ENCODE measurements at regions not wholly inside any gene's neighbourhood (a gene's known extent, or its start where the extent isn't known, plus 50 kb on each side); places are given as distances from the start of the nearest gene placed in this dataset.
"Not testable (repeated sequence)": the region's sequence is repeated elsewhere in the genome, so short reads cannot be mapped to it uniquely, and the experiment has no call there.

DNA sequence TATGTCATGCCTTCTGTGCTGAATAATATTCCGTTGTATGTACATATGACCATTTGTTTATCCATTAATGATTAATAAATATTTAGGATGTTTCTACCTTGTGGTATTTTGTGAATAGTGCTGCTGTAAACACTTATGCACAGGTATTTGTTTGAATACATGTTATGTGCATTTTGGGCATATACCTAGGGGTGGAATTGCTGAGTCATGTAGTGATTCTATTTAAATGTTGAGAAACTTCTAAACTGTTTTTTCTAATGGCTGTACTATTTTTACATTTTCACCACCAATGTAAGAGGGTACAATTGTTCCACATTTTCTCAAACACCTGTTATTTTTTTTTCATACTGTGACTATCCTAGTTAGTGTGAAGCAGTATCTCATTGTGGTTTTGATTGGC, 1318.6 kb downstream of the TECRL start:
- TF ChIP-seq POLR2A (IDR thresholded peaks at IDR 0.05): no peak
- TF ChIP-seq, protein P1, sequence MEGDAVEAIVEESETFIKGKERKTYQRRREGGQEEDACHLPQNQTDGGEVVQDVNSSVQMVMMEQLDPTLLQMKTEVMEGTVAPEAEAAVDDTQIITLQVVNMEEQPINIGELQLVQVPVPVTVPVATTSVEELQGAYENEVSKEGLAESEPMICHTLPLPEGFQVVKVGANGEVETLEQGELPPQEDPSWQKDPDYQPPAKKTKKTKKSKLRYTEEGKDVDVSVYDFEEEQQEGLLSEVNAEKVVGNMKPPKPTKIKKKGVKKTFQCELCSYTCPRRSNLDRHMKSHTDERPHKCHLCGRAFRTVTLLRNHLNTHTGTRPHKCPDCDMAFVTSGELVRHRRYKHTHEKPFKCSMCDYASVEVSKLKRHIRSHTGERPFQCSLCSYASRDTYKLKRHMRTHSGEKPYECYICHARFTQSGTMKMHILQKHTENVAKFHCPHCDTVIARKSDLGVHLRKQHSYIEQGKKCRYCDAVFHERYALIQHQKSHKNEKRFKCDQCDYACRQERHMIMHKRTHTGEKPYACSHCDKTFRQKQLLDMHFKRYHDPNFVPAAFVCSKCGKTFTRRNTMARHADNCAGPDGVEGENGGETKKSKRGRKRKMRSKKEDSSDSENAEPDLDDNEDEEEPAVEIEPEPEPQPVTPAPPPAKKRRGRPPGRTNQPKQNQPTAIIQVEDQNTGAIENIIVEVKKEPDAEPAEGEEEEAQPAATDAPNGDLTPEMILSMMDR (IDR thresholded peaks at IDR 0.05): no peak
- no peak for TF ChIP-seq EP300 (IDR thresholded peaks at IDR 0.05; ENCODE audit: low read depth)
- no peak for TF ChIP-seq POLR2AphosphoS5 (IDR thresholded peaks at IDR 0.05)
- in situ Hi-C loops (cut with MboI; ENCODE audit: low pct_ligation_motif_present in 1 of 4, low pct_unique_long_range_greater_than_20kb in 1 of 4, low sequenced_read_pairs in 3 of 4): no loop called here
- 83 to 85% methylated on average over 1 of the region's 1 CpG for WGBS, 2 donors (ENCODE audit: low coverage in 1 of 2)
- H3K36me3 ChIP-seq: no peaks in the 10 kb centered on the region
- H3K27ac ChIP-seq: no peak overlapping the region
- H3K4me1 ChIP-seq: no peaks in the 10 kb centered on the region
- H3K9me3 ChIP-seq: no peaks in the 10 kb centered on the region
- intact Hi-C loops (cut with DNase I; ENCODE audit: low total_unique reads): no loop called here
- no peak overlapping the region for H3K4me3 ChIP-seq
- DNase-seq: no peak
- no peaks in the 10 kb centered on the region for H3K27me3 ChIP-seq

DNA sequence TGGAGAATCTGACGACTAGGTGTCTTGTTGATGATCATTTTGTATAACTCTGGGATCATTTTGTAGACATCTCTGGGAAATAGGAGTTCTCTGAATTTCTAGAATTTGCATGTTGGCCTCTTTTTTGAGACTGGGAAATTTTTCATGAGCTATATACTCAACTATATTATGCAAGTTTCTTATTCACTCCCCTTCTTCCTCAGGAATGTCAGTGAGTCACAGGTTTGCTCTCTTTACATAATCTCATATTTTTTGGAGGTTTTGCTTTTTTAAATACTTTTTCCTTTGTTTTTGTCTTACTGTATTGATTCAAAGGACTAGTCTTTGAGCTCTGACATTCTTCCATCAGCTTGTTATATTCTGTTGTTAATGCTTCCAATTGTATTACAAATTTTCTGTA, 1324.2 kb downstream of the TECRL start:
- Histone ChIP-seq H3K36me3 (no peaks in the 10 kb centered on the region), H3K9me3 (no peaks in the 10 kb centered on the region), H3K27me3 (no peaks in the 10 kb centered on the region), H3K27ac (no peak overlapping the region), H3K4me1 (no peaks in the 10 kb centered on the region), H3K4me3 (no peak overlapping the region)
- intact Hi-C loops (cut with DNase I; ENCODE audit: low total_unique reads): no loop called here
- no peak for TF ChIP-seq POLR2A (IDR thresholded peaks at IDR 0.05)
- TF ChIP-seq, protein P1 (IDR thresholded peaks at IDR 0.05): no peak
- TF ChIP-seq EP300 (IDR thresholded peaks at IDR 0.05; ENCODE audit: low read depth): no peak
- TF ChIP-seq POLR2AphosphoS5 (IDR thresholded peaks at IDR 0.05): no peak
- in situ Hi-C loops (cut with MboI; ENCODE audit: low pct_ligation_motif_present in 1 of 4, low pct_unique_long_range_greater_than_20kb in 1 of 4, low sequenced_read_pairs in 3 of 4): no loop called here
- 60 to 70% methylated on average over 1 of the region's 1 CpG for WGBS, 2 donors (ENCODE audit: low coverage in 1 of 2)
- no peak for DNase-seq

DNA sequence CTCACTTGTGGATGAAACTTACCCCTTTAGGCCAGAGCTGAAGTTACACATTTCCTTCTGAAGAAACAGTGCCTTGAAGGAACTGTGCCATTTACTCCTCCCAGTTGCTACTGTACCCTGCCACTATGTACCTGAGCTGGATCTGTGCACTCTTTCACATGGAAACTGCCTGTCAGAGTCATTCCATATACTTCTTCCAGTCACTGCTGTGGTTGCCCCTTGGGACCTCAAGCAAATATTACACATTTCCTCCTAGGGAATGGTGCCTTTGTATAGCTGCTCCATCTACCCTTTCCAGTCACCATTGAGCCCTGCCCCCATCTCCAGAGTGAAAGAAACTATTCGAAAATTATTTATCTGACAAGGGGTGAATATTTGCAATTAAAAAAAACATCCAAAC, 1328.3 kb downstream of the TECRL start:
- in situ Hi-C loops (cut with MboI; ENCODE audit: low pct_ligation_motif_present in 1 of 4, low pct_unique_long_range_greater_than_20kb in 1 of 4, low sequenced_read_pairs in 3 of 4): no loop called here
- TF ChIP-seq POLR2AphosphoS5 (IDR thresholded peaks at IDR 0.05) (no peak), POLR2A (IDR thresholded peaks at IDR 0.05) (no peak), EP300 (IDR thresholded peaks at IDR 0.05; ENCODE audit: low read depth) (no peak)
- TF ChIP-seq, protein P1 (IDR thresholded peaks at IDR 0.05): no peak
- Histone ChIP-seq H3K4me1 (no peaks in the 10 kb centered on the region), H3K27ac (no peak overlapping the region), H3K4me3 (no peak overlapping the region), H3K36me3 (no peaks in the 10 kb centered on the region), H3K27me3 (no peaks in the 10 kb centered on the region), H3K9me3 (no peaks in the 10 kb centered on the region)
- intact Hi-C loops (cut with DNase I; ENCODE audit: low total_unique reads): no loop called here
- no peak for DNase-seq
- WGBS, 2 donors (ENCODE audit: low coverage in 1 of 2): 55 to 60% methylated on average over 1 of the region's 1 CpG

GRCh38 chr4:63063760-63064159, 1345.5 kb downstream of the TECRL start:
- 48 to 62% methylated on average over 4 of the region's 4 CpGs for WGBS, 2 donors (ENCODE audit: low coverage in 1 of 2)
- intact Hi-C loops (cut with DNase I; ENCODE audit: low total_unique reads) (no loop called here), in situ Hi-C loops (cut with MboI; ENCODE audit: low pct_ligation_motif_present in 1 of 4, low pct_unique_long_range_greater_than_20kb in 1 of 4, low sequenced_read_pairs in 3 of 4) (no loop called here)
- no peak overlapping the region for H3K4me3 ChIP-seq
- no peaks in the 10 kb centered on the region for H3K36me3 ChIP-seq
- no peaks in the 10 kb centered on the region for H3K27me3 ChIP-seq
- no peak overlapping the region for H3K27ac ChIP-seq
- H3K9me3 ChIP-seq: no peaks in the 10 kb centered on the region
- TF ChIP-seq POLR2A (IDR thresholded peaks at IDR 0.05): no peak
- H3K4me1 ChIP-seq: no peaks in the 10 kb centered on the region
- DNase-seq: no peak

DNA sequence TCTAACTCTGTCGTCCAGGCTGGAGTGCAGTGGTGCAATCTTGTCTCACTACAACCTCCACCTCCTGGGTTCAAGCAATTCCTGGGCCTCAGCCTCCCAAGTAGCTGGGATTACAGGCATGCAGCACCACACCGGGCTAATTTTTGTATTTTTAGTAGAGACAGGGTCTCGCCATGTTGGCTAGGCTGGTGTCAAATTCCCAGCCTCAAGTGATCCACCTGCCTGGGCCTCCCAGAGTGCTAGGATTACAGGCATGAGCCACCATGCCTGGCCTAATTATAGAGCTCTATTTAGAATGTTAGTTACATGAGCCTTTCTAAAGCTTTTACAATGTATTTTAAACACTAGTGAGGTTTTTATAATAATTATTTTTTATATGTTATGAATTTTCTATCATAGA, 1346.4 kb downstream of the TECRL start:
- H3K9me3 ChIP-seq; H3K27me3 ChIP-seq; in situ Hi-C loops (cut with MboI; ENCODE audit: low pct_ligation_motif_present in 1 of 4, low pct_unique_long_range_greater_than_20kb in 1 of 4, low sequenced_read_pairs in 3 of 4); intact Hi-C loops (cut with DNase I; ENCODE audit: low total_unique reads); H3K4me3 ChIP-seq; H3K4me1 ChIP-seq; DNase-seq; H3K36me3 ChIP-seq; H3K27ac ChIP-seq: not testable (repeated sequence)
- 75 to 88% methylated on average over 2 to 3 of the region's 3 CpGs for WGBS, 2 donors (ENCODE audit: low coverage in 1 of 2)
